ENCODE measurements at regions not wholly inside any gene's neighbourhood (a gene's known extent, or its start where the extent isn't known, plus 50 kb on each side); places are given as distances from the start of the nearest gene placed in this dataset.
A peak's percentile ranks its signal among the peaks of the same experiment; 100 is the strongest.

- H3K9me3 Mint-ChIP-seq = peaks cover 0 to 6% (median 0%) of the 10 kb centered on the region in 11 donors
- no peaks in the 10 kb centered on the region for H3K36me3 Mint-ChIP-seq
- H3K4me1 Mint-ChIP-seq = peaks cover 0 to 2% (median 0%) of the 10 kb centered on the region in 7 donors
- no peak overlapping the region for H3K27ac ChIP-seq (ENCODE audit: low read depth, low read length)
- no peaks in the 10 kb centered on the region for H3K36me3 ChIP-seq (ENCODE audit: control insufficient read depth in 2 of 3, insufficient read depth in 3 of 3, low read length in 3 of 3)
- H3K4me3 ChIP-seq (ENCODE audit: low read length) = no peak overlapping the region
- ATAC-seq (no peak), DNase-seq (no peak)
- ChIA-PET CTCF (no interaction called here), POLR2A (no interaction called here)
- H3K4me3 Mint-ChIP-seq = no peak overlapping the region
- no peaks in the 10 kb centered on the region for H3K4me1 ChIP-seq (ENCODE audit: control insufficient read depth in 2 of 2, insufficient read depth in 2 of 2, low read length in 2 of 2)
- intact Hi-C loops (cut with micrococcal nuclease) = no loop called here
- H3K27me3 ChIP-seq (ENCODE audit: control insufficient read depth in 2 of 2, insufficient read depth in 2 of 2, low read length in 2 of 2) = no peaks in the 10 kb centered on the region
- no peaks in the 10 kb centered on the region for H3K27me3 Mint-ChIP-seq
- H3K9me3 ChIP-seq (ENCODE audit: control insufficient read depth in 2 of 3, low read length in 3 of 3) = no peaks in the 10 kb centered on the region
- no peak overlapping the region for H3K27ac Mint-ChIP-seq
Observed at GRCh38 chr3:22360164-22360563, 609.2 kb upstream of the ZNF385D start.

- Mint-ChIP-seq H3K9me3 (peaks cover 0 to 6% (median 0%) of the 10 kb centered on the region in 11 donors), H3K36me3 (no peaks in the 10 kb centered on the region), H3K4me3 (no peak overlapping the region), H3K4me1 (peaks cover 0 to 2% (median 0%) of the 10 kb centered on the region in 7 donors), H3K27me3 (no peaks in the 10 kb centered on the region), H3K27ac (no peak overlapping the region)
- no peak for DNase-seq
- Histone ChIP-seq H3K27ac (ENCODE audit: low read depth, low read length) (no peak overlapping the region), H3K4me1 (ENCODE audit: control insufficient read depth in 2 of 2, insufficient read depth in 2 of 2, low read length in 2 of 2) (no peaks in the 10 kb centered on the region), H3K4me3 (ENCODE audit: low read length) (no peak overlapping the region), H3K36me3 (ENCODE audit: control insufficient read depth in 2 of 3, insufficient read depth in 3 of 3, low read length in 3 of 3) (no peaks in the 10 kb centered on the region), H3K9me3 (ENCODE audit: control insufficient read depth in 2 of 3, low read length in 3 of 3) (no peaks in the 10 kb centered on the region), H3K27me3 (ENCODE audit: control insufficient read depth in 2 of 2, insufficient read depth in 2 of 2, low read length in 2 of 2) (no peaks in the 10 kb centered on the region)
- ChIA-PET CTCF (no interaction called here), POLR2A (no interaction called here)
- ATAC-seq = no peak
- intact Hi-C loops (cut with micrococcal nuclease) = no loop called here
Observed at GRCh38 chr3:22360970-22361369, 610.0 kb upstream of the ZNF385D start.

- POLR2A ChIA-PET = no interaction called here
- Mint-ChIP-seq H3K4me3 (no peak overlapping the region), H3K36me3 (no peaks in the 10 kb centered on the region), H3K27ac (no peak overlapping the region), H3K4me1 (peaks cover 0 to 2% (median 0%) of the 10 kb centered on the region in 7 donors), H3K27me3 (no peaks in the 10 kb centered on the region), H3K9me3 (peaks cover 0 to 6% (median 0%) of the 10 kb centered on the region in 11 donors)
- Histone ChIP-seq H3K27ac (ENCODE audit: low read depth, low read length) (no peak overlapping the region), H3K4me3 (ENCODE audit: low read length) (no peak overlapping the region), H3K27me3 (ENCODE audit: control insufficient read depth in 2 of 2, insufficient read depth in 2 of 2, low read length in 2 of 2) (no peaks in the 10 kb centered on the region), H3K4me1 (ENCODE audit: control insufficient read depth in 2 of 2, insufficient read depth in 2 of 2, low read length in 2 of 2) (no peaks in the 10 kb centered on the region), H3K9me3 (ENCODE audit: control insufficient read depth in 2 of 3, low read length in 3 of 3) (no peaks in the 10 kb centered on the region), H3K36me3 (ENCODE audit: control insufficient read depth in 2 of 3, insufficient read depth in 3 of 3, low read length in 3 of 3) (no peaks in the 10 kb centered on the region)
- ATAC-seq (no peak), DNase-seq (no peak)
- intact Hi-C loops (cut with micrococcal nuclease) = no loop called here
- CTCF ChIA-PET = no interaction called here
Observed at GRCh38 chr3:22361521-22361920, 610.5 kb upstream of the ZNF385D start.

GRCh38 chr3:22364851-22365250 lies 613.8 kb upstream of the ZNF385D start:
- no peaks in the 10 kb centered on the region for H3K27me3 ChIP-seq (ENCODE audit: control insufficient read depth in 2 of 2, insufficient read depth in 2 of 2, low read length in 2 of 2)
- CTCF ChIA-PET = no interaction called here
- no peak for ATAC-seq
- DNase-seq = no peak
- intact Hi-C loops (cut with micrococcal nuclease) = no loop called here
- Mint-ChIP-seq H3K4me3 (no peak overlapping the region), H3K4me1 (peaks cover 0 to 2% (median 0%) of the 10 kb centered on the region in 7 donors), H3K9me3 (peaks cover 0 to 6% (median 0%) of the 10 kb centered on the region in 11 donors), H3K27ac (no peak overlapping the region), H3K36me3 (no peaks in the 10 kb centered on the region), H3K27me3 (no peaks in the 10 kb centered on the region)
- no peaks in the 10 kb centered on the region for H3K9me3 ChIP-seq (ENCODE audit: control insufficient read depth in 2 of 3, low read length in 3 of 3)
- H3K36me3 ChIP-seq (ENCODE audit: control insufficient read depth in 2 of 3, insufficient read depth in 3 of 3, low read length in 3 of 3) = no peaks in the 10 kb centered on the region
- H3K4me1 ChIP-seq (ENCODE audit: control insufficient read depth in 2 of 2, insufficient read depth in 2 of 2, low read length in 2 of 2) = no peaks in the 10 kb centered on the region
- H3K27ac ChIP-seq (ENCODE audit: low read depth, low read length) = no peak overlapping the region
- no peak overlapping the region for H3K4me3 ChIP-seq (ENCODE audit: low read length)
- POLR2A ChIA-PET = no interaction called here

- POLR2A ChIA-PET = no interaction called here
- intact Hi-C loops (cut with micrococcal nuclease) = no loop called here
- H3K9me3 Mint-ChIP-seq = peaks cover 0 to 12% (median 2%) of the 10 kb centered on the region in 11 donors
Observed at GRCh38 chr3:22366781-22367180, 615.8 kb upstream of the ZNF385D start.

GRCh38 chr3:22371036-22371435 lies 620.0 kb upstream of the ZNF385D start:
- no peaks in the 10 kb centered on the region for H3K27me3 ChIP-seq (ENCODE audit: control insufficient read depth in 2 of 2, insufficient read depth in 2 of 2, low read length in 2 of 2)
- intact Hi-C loops (cut with micrococcal nuclease) = no loop called here
- H3K4me3 Mint-ChIP-seq = no peak overlapping the region
- no peaks in the 10 kb centered on the region for H3K36me3 ChIP-seq (ENCODE audit: control insufficient read depth in 2 of 3, insufficient read depth in 3 of 3, low read length in 3 of 3)
- no peak overlapping the region for H3K4me3 ChIP-seq (ENCODE audit: low read length)
- DNase-seq (no peak), ATAC-seq (no peak)
- ChIA-PET POLR2A (no interaction called here), CTCF (no interaction called here)
- H3K27me3 Mint-ChIP-seq = peaks cover 21 to 37% (median 31%) of the 10 kb centered on the region in 5 donors
- H3K27ac ChIP-seq (ENCODE audit: low read depth, low read length) = no peak overlapping the region
- H3K9me3 Mint-ChIP-seq = peaks cover 0 to 17% (median 4%) of the 10 kb centered on the region in 11 donors
- H3K4me1 ChIP-seq (ENCODE audit: control insufficient read depth in 2 of 2, insufficient read depth in 2 of 2, low read length in 2 of 2) = no peaks in the 10 kb centered on the region
- no peaks in the 10 kb centered on the region for H3K9me3 ChIP-seq (ENCODE audit: control insufficient read depth in 2 of 3, low read length in 3 of 3)
- H3K27ac Mint-ChIP-seq = no peak overlapping the region
- peaks cover 0 to 16% (median 0%) of the 10 kb centered on the region in 5 donors for H3K36me3 Mint-ChIP-seq
- H3K4me1 Mint-ChIP-seq = peaks cover 0 to 5% (median 0%) of the 10 kb centered on the region in 7 donors

More at GRCh38 chr3:22366781-22367180, 615.8 kb upstream of the ZNF385D start:
- no peak for DNase-seq
- Mint-ChIP-seq H3K27ac (no peak overlapping the region), H3K4me1 (peaks cover 0 to 2% (median 0%) of the 10 kb centered on the region in 7 donors), H3K4me3 (no peak overlapping the region), H3K36me3 (peaks cover 0 to 10% (median 0%) of the 10 kb centered on the region in 5 donors), H3K27me3 (peaks cover 12 to 13% (median 13%) of the 10 kb centered on the region in 5 donors)
- Histone ChIP-seq H3K27ac (ENCODE audit: low read depth, low read length) (no peak overlapping the region), H3K36me3 (ENCODE audit: control insufficient read depth in 2 of 3, insufficient read depth in 3 of 3, low read length in 3 of 3) (no peaks in the 10 kb centered on the region), H3K4me1 (ENCODE audit: control insufficient read depth in 2 of 2, insufficient read depth in 2 of 2, low read length in 2 of 2) (no peaks in the 10 kb centered on the region), H3K4me3 (ENCODE audit: low read length) (no peak overlapping the region), H3K27me3 (ENCODE audit: control insufficient read depth in 2 of 2, insufficient read depth in 2 of 2, low read length in 2 of 2) (no peaks in the 10 kb centered on the region), H3K9me3 (ENCODE audit: control insufficient read depth in 2 of 3, low read length in 3 of 3) (no peaks in the 10 kb centered on the region)
- CTCF ChIA-PET = no interaction called here
- ATAC-seq = no peak

GRCh38 chr3:22371607-22372291 lies 620.7 kb upstream of the ZNF385D start:
- intact Hi-C loops (cut with micrococcal nuclease) = no loop called here
- Histone ChIP-seq H3K36me3 (ENCODE audit: control insufficient read depth in 2 of 3, insufficient read depth in 3 of 3, low read length in 3 of 3) (no peaks in the 10 kb centered on the region), H3K4me3 (ENCODE audit: low read length) (no peak overlapping the region), H3K4me1 (ENCODE audit: control insufficient read depth in 2 of 2, insufficient read depth in 2 of 2, low read length in 2 of 2) (no peaks in the 10 kb centered on the region), H3K27ac (ENCODE audit: low read depth, low read length) (no peak overlapping the region), H3K9me3 (ENCODE audit: control insufficient read depth in 2 of 3, low read length in 3 of 3) (no peaks in the 10 kb centered on the region), H3K27me3 (ENCODE audit: control insufficient read depth in 2 of 2, insufficient read depth in 2 of 2, low read length in 2 of 2) (no peaks in the 10 kb centered on the region)
- ATAC-seq = peak; percentile 20
- Mint-ChIP-seq H3K4me3 (no peak overlapping the region), H3K27ac (no peak overlapping the region), H3K27me3 (peaks cover 21 to 37% (median 31%) of the 10 kb centered on the region in 5 donors), H3K36me3 (peaks cover 0 to 16% (median 0%) of the 10 kb centered on the region in 5 donors), H3K4me1 (peaks cover 0 to 5% (median 0%) of the 10 kb centered on the region in 7 donors), H3K9me3 (peaks cover 0 to 19% (median 2%) of the 10 kb centered on the region in 11 donors)
- CTCF ChIA-PET = no interaction called here
- no peak for DNase-seq
- POLR2A ChIA-PET = no interaction called here

All from naive thymus-derived CD4-positive, alpha-beta T cell (primary cell).